Endothelial cell (in vitro differentiated cells): ENCODE measurements at regions not wholly inside any gene's neighbourhood (a gene's known extent, or its start where the extent isn't known, plus 50 kb on each side); places are given as distances from the start of the nearest gene placed in this dataset.

Source experiments
- DNase-seq: peaks from one replicate; pipeline ENCODE4 v3.0.0; 2021; ENCODE audit warnings: low spot score
- H3K27ac Mint-ChIP-seq: one replicate; pipeline ENCODE4 v1.8.0; 2021; ENCODE audit warnings: mixed read lengths, inconsistent platforms; ENCODE audit not compliant: unreplicated experiment
- H3K27me3 Mint-ChIP-seq: one replicate; pipeline ENCODE4 v1.8.0; 2021; ENCODE audit warnings: mild to moderate bottlenecking, moderate library complexity, mixed read lengths, inconsistent platforms; ENCODE audit not compliant: unreplicated experiment
- H3K36me3 Mint-ChIP-seq: one replicate; pipeline ENCODE4 v1.8.0; 2021; ENCODE audit warnings: mild to moderate bottlenecking, low read depth, mixed read lengths, inconsistent platforms; ENCODE audit not compliant: unreplicated experiment
- H3K4me1 Mint-ChIP-seq: one replicate; pipeline ENCODE4 v1.8.0; 2021; ENCODE audit warnings: mild to moderate bottlenecking, mixed read lengths, inconsistent platforms; ENCODE audit not compliant: unreplicated experiment
- H3K4me3 Mint-ChIP-seq: one replicate; pipeline ENCODE4 v1.8.0; 2021; ENCODE audit warnings: mild to moderate bottlenecking, mixed read lengths, inconsistent platforms; ENCODE audit not compliant: unreplicated experiment
- H3K9me3 Mint-ChIP-seq: one replicate; pipeline ENCODE4 v1.8.0; 2021; ENCODE audit warnings: mixed read lengths, inconsistent platforms; ENCODE audit not compliant: unreplicated experiment
- TF ChIP-seq, protein P1 (sequence below): fragments of 200-600 bp; sonication (generic); IDR thresholded peaks from one replicate; pipeline ENCODE4 v1.5.0; 2021; ENCODE audit warnings: antibody characterized with exemption; ENCODE audit not compliant: unreplicated experiment

- Mint-ChIP-seq H3K4me1 (no peaks in the 10 kb centered on the region), H3K27ac (no peak overlapping the region), H3K36me3 (no peaks in the 10 kb centered on the region), H3K27me3 (peaks cover 1% of the 10 kb centered on the region), H3K9me3 (no peaks in the 10 kb centered on the region), H3K4me3 (no peak overlapping the region)
- no peak for DNase-seq
- TF ChIP-seq, protein P1, sequence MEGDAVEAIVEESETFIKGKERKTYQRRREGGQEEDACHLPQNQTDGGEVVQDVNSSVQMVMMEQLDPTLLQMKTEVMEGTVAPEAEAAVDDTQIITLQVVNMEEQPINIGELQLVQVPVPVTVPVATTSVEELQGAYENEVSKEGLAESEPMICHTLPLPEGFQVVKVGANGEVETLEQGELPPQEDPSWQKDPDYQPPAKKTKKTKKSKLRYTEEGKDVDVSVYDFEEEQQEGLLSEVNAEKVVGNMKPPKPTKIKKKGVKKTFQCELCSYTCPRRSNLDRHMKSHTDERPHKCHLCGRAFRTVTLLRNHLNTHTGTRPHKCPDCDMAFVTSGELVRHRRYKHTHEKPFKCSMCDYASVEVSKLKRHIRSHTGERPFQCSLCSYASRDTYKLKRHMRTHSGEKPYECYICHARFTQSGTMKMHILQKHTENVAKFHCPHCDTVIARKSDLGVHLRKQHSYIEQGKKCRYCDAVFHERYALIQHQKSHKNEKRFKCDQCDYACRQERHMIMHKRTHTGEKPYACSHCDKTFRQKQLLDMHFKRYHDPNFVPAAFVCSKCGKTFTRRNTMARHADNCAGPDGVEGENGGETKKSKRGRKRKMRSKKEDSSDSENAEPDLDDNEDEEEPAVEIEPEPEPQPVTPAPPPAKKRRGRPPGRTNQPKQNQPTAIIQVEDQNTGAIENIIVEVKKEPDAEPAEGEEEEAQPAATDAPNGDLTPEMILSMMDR = no peak
Measured at GRCh38 chr1:76744989-76745388, 122.3 kb upstream of the ST6GALNAC5 start.

GRCh38 chr1:76746206-76746605 is 121.1 kb upstream of the ST6GALNAC5 start:
- Mint-ChIP-seq H3K4me1 (no peaks in the 10 kb centered on the region), H3K36me3 (no peaks in the 10 kb centered on the region), H3K4me3 (no peak overlapping the region), H3K9me3 (no peaks in the 10 kb centered on the region), H3K27ac (no peak overlapping the region), H3K27me3 (peaks cover 1% of the 10 kb centered on the region)
- no peak for DNase-seq
- TF ChIP-seq, protein P1 = no peak

DNA sequence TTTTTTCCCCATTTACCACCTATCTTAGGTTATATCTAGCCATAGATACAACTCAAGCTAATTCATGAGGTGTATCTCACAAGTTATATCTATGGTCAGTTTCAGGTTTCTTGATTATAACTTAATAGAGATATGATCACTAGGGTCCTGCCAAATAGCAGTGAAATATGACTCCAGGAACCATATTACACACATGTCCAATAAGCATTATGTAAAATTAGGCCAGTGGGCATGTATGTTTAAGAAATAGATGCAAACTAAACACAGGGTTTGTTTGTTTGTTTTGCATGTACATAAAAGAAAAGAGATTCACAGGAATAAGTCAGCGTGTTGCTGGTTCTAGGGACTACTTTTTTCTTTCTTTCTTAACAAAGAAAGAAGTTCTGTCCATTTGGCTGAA is 112.5 kb upstream of the ST6GALNAC5 start:
- TF ChIP-seq, protein P1 = no peak
- DNase-seq = no peak
- no peaks in the 10 kb centered on the region for H3K4me1 Mint-ChIP-seq
- H3K4me3 Mint-ChIP-seq = no peak overlapping the region
- no peak overlapping the region for H3K27ac Mint-ChIP-seq
- no peaks in the 10 kb centered on the region for H3K9me3 Mint-ChIP-seq
- no peaks in the 10 kb centered on the region for H3K27me3 Mint-ChIP-seq
- H3K36me3 Mint-ChIP-seq = no peaks in the 10 kb centered on the region

DNA sequence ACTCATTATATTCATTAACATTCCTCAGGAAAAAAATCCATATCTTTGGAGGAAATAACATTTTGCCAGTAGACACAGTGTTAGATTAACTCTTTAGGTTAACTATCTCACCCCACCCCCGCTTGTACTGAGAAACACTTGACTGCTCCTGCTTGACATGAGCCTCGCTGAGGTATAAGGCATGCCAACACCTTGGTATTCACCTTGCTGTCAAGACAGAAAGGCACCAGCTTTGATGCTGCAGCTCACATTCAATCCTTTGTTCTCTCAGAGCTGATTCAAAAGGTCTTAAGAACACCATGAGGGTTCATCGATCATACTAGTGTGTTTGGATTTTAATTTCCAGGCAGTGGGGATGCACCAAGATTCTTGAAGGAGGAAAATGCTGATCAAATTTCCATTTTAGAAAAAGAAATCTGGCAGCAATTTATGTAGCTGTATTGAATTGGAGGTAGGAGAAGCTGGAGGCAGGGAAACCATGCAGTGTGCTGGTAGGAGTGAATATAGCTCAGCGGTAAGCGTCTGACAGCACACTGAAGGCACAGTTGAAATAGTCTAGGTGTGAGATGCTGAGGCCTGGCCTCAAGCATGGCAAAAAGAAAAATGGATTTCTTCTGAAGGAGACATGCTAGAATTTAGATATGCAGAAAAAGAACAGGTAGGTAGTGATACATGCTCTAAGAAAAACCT is 108.0 kb upstream of the ST6GALNAC5 start:
- H3K9me3 Mint-ChIP-seq = no peaks in the 10 kb centered on the region
- no peaks in the 10 kb centered on the region for H3K4me1 Mint-ChIP-seq
- TF ChIP-seq, protein P1 = no peak
- DNase-seq = no peak
- H3K36me3 Mint-ChIP-seq = no peaks in the 10 kb centered on the region
- H3K27ac Mint-ChIP-seq = no peak overlapping the region
- no peaks in the 10 kb centered on the region for H3K27me3 Mint-ChIP-seq
- no peak overlapping the region for H3K4me3 Mint-ChIP-seq

- TF ChIP-seq, protein P1 = no peak
- no peak for DNase-seq
- Mint-ChIP-seq H3K27me3 (no peaks in the 10 kb centered on the region), H3K9me3 (no peaks in the 10 kb centered on the region), H3K27ac (no peak overlapping the region), H3K4me3 (no peak overlapping the region), H3K4me1 (no peaks in the 10 kb centered on the region), H3K36me3 (no peaks in the 10 kb centered on the region)
Measured at GRCh38 chr1:76759950-76760349, 107.3 kb upstream of the ST6GALNAC5 start.
